Right kidney (tissue), 1 donor: ENCODE measurements at regions not wholly inside any gene's neighbourhood (a gene's known extent, or its start where the extent isn't known, plus 50 kb on each side); places are given as distances from the start of the nearest gene placed in this dataset.
A peak's percentile ranks its signal among the peaks of the same experiment; 100 is the strongest.

Experiments
- DNase-seq: peaks from one replicate; pipeline ENCODE4 v3.0.0-alpha.2; 2016

DNA sequence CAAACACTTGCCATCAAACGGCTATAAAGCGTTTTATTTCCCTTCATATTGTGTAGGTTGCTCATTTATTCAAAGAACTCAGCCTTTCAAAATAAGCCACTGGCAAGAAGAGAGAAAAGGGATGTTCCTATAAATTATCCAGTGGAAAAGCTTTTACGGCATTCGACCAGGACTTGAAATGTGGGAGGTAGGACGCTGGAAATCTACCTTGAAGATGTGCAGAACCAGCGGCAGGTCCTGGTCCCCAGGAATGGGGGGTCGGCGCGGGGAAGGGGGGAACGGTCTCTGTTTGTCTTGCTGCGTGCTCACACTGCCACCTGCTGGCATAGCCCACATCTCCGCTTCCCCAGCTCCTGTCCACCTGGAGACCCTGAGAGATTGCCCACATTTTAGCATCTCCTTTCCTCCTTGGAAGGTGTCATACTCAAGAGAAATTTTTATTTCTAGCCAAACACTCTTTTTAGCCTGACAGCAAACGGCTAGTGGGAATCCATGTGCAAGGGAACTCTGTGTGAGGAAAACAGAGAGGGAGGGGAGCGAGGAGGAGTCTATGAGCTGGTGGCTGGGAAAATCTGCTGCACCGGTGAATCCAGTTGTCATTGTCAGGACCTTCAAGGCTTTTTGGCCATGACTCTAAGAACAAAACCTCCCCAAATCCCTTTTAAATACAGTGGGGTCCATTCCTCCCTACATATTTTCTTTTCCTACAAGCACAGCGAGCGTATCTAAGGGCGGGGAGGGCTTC lies 349.0 kb upstream of the PKDCC start:
- peak; percentile 74 for DNase-seq

- no peak for DNase-seq
Measured at GRCh38 chr2:41701231-41701630, 346.6 kb upstream of the PKDCC start.

DNA sequence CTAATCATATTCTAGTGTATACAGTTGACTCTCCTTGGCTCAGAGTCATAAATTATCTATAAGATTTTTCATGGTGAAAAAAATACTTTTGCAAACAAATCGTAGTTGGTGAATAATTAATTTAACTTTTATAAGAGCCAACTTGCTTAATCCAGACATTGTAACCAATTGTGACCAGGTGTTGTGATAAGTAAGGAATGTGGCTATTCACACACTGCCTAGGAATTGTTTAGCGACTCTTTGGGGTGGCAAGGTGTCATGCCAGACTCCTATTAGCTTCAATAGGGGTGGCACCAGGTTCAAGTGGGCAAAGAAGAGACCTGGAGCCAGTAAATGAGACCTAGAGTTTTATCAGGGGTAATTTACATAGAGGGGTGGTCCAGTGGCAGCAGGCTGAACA lies 344.7 kb upstream of the PKDCC start:
- no peak for DNase-seq

- DNase-seq, result no peak
Measured at GRCh38 chr2:41705634-41706033, 342.2 kb upstream of the PKDCC start.

GRCh38 chr2:41706286-41706685 lies 341.5 kb upstream of the PKDCC start:
- DNase-seq, result no peak

GRCh38 chr2:41707790-41708451 lies 339.9 kb upstream of the PKDCC start:
- no peak for DNase-seq

DNA sequence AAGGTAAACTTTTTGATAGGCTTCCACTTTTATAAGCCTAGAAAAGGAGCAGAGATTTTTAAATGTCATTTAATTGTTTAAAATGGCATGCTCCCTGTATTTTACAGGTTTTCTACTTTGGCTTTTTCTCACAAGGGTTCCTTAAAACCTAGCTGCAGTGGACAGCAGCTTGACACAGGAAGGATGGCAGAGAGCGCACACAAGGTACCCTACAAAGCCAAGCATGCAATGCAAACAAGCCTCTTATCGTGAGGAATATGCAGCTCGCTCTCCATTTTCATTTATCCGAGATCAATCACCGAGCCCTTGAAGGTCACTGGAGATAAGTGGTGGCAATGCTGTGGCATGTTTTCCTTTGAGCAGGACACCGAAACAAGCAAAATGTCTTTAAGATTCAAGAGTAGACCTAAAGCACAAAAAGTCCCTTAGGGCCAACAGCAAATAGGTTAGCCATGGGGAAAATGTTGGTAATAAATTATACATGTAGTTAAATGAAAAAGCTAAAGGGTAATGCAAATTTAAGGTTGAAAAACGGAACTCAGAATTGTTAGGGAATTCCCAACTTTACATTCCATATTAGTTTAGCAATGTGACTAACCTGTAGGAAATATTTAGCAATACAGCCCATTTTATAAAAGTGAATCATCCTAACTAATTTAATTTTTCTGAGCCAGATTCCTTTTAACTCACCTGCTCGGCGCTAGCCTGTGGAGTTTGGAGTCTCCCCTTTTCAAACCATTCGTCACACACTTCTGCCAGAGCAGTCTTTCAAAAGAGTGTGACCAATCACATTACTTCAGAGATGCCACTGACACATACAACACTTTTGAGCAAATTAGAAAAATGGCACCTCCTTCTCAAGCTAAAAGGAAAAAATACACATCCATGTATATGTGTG lies 337.9 kb upstream of the PKDCC start:
- no peak for DNase-seq

DNA sequence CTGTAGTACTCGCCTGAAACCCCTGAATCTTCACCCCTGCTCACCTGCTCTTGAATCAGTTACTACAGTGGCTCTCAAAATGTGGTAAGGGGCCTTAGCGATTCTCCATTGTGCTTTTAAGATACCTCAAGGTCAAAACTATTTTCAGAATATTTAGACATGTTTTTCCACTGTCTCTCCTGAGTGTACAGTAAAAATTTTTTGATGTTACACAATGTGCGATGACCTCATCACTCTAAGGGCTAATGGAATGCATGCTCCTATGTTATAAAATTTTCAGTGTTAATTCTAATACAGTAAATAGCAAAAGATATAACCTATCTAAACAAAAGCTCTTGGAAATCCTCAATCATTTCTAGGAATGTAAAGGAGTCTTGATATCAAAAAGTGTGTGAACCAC lies 336.9 kb upstream of the PKDCC start:
- DNase-seq, result no peak

DNA sequence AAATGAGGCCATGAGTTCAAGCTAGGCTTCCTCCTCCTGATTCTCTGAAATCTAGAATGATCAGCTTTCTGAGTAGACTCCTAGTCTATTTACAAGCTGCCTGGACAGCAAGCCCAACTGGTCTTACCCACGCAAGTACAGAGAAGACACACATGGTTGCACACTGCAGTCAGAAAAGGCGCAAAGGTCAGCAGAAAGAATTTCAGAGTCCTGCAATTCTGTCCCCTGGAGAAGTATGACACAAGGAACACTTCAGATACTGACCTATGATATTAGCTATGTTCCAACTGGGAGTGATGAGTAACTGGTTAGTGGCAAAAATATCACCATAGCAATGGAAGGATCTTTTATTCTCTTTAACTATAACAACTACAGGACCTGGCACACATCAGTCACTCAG lies 336.1 kb upstream of the PKDCC start:
- DNase-seq, result no peak

DNA sequence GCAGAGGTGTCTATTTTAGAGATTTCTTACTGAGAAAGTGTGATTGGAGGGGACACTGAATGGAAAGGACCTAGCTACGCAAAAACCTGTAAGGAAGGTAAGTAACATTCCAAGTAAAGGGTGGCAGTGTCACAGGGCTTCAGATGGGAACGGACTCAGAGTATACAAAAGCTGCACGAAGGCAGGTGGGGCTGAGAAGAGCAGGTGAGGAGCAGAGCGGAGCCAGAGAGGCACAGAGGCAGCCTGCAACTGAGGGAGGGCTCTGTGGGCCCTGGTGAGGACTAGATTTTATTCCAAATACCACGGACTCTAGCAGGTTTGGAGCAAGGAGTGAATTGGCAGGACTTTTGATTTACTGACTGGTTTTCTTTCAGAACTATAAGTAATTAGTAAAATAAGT lies 331.3 kb upstream of the PKDCC start:
- no peak for DNase-seq

DNA sequence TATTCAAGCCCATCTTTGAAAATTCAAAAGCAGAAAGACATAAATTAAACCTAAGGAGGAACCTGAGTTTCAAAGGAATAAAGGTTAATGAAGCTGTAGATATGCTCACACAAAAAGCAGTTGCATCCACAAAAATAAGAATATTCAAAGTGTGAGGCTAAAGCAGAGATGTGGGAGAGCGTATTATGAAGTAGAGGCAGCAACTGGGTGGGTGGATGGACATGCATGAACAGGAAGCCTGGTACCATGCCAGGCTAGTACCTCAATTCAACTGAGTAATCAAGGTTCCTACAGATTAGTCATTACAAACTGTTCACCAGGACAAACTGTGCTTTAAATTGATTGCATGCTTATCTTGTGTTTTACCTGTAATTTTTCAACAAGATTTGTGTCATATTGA lies 330.0 kb upstream of the PKDCC start:
- DNase-seq, result no peak

DNA sequence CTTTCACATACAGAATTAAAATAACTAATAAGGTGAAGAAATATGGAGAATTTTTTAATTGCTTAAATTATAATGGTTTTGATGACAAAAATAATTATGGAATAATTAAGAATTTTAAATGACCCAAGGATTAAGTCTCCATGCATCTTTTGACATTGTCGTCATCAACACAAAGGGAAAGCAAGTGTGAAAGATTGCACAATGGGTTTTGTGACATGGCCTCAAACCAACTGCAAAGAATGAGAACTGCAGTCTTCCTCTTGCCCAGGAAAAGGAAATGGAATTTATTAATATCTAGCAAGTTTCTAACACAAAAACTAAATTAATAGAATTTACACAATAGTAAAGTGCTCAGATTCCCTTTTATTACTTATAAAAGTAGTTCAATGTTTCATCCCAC lies 329.1 kb upstream of the PKDCC start:
- no peak for DNase-seq

- no peak for DNase-seq
Measured at GRCh38 chr2:41719756-41720155, 328.1 kb upstream of the PKDCC start.

- no peak for DNase-seq
Measured at GRCh38 chr2:41720331-41721251, 327.2 kb upstream of the PKDCC start.

- DNase-seq, result no peak
Measured at GRCh38 chr2:41722668-41723369, 325.0 kb upstream of the PKDCC start.

GRCh38 chr2:41723526-41723925 lies 324.3 kb upstream of the PKDCC start:
- DNase-seq, result no peak

GRCh38 chr2:41724465-41724864 lies 323.4 kb upstream of the PKDCC start:
- no peak for DNase-seq

GRCh38 chr2:41725901-41726300 lies 321.9 kb upstream of the PKDCC start:
- DNase-seq, result no peak

DNA sequence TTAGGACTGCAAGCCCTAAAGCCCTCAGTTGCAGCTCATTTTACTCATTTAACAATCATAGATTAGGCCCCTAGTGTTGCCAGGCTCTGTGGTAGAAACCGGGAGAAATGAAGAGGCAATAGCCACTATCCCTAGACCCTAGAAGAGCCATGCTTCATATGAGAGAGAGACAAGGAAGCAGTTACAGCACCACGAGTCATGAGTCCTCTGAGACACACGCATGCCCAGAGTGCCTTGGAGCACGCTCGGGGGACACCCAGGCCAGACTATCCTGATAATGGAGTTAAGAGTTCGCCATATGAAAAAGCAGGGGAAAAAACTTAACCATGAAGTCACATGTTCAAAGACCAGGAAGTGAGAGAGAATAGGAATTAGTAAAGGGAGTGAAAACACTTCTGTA lies 321.5 kb upstream of the PKDCC start:
- no peak for DNase-seq

DNA sequence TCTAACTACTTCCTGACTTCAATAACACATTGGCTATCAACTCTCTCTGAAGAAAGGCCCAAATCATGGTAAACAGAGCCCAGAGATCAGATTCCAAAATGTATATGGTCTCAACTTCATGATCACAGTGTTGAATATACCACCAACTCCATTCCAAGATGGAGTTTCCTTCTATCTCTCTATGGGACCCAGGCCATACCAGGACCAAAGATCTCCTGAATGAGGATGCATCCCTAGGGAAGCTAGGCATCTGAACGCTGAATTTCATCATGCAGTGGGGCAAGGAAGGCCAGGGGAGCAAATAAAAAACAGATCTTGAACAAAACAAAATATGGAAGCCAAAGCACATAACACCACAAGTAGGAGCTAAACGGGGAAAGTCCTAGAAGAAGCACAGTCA lies 320.7 kb upstream of the PKDCC start:
- no peak for DNase-seq

GRCh38 chr2:41727711-41728110 lies 320.1 kb upstream of the PKDCC start:
- DNase-seq, result no peak
